A549 (cell line): ENCODE measurements at regions not wholly inside any gene's neighbourhood (a gene's known extent, or its start where the extent isn't known, plus 50 kb on each side); places are given as distances from the start of the nearest gene placed in this dataset.

ENCODE experiments used
- ATAC-seq, 2 experiments: fragments of 200-7000 bp in 1 of 2; fragments of >200 bp in 1 of 2; cut with Nextera tagmentation in 1 of 2; cut with Tn5 transposase in 1 of 2; 3 replicates each; pipeline versions ENCODE4 v1.8.0 to v1.9.1; 2018 to 2020; ENCODE audit warnings: mild to moderate bottlenecking in 1 of 2, moderate library complexity in 1 of 2
- CTCF ChIA-PET: fragments of 300-600 bp; sonication (Branson Sonifier 250); formaldehyde crosslinking; extraction: SDS; loops from one replicate; lab custom pipeline; 2021; ENCODE audit warnings: antibody characterized with exemption, inconsistent platforms; lab: Yijun Ruan, JAX
- POLR2A ChIA-PET: fragments of 350-600 bp; formaldehyde crosslinking; extraction: SDS; loops from one replicate; lab custom pipeline; 2021; ENCODE audit warnings: antibody characterized with exemption, inconsistent platforms; lab: Yijun Ruan, JAX
- DNase-seq, 2 experiments: peaks; one replicate each; pipeline versions ENCODE4 v3.0.0 to v3.0.0-alpha.2; 2011 to 2016; ENCODE audit warnings: low read depth in 1 of 2, low spot score in 1 of 2
- FAIRE-seq: peaks from 2 replicates; lab custom pipeline; 2011; peaks lifted over from hg19 to GRCh38; lab: Jason Lieb, UNC
- H3K27ac ChIP-seq, 2 experiments: fragments of >200 bp; sonication (Bioruptor Twin); formaldehyde crosslinking; 3 replicates each; pipeline ENCODE4 v1.5.1; 2016 to 2017
- H3K4me1 ChIP-seq: fragments of >200 bp; sonication (Bioruptor Twin); formaldehyde crosslinking; 3 replicates; pipeline ENCODE4 v1.6.1; 2016
- H3K4me2 ChIP-seq: fragments of >200 bp; sonication (Bioruptor Twin); formaldehyde crosslinking; 3 replicates; pipeline ENCODE4 v1.6.1; 2016
- H3K4me3 ChIP-seq: fragments of >200 bp; sonication (Bioruptor Twin); formaldehyde crosslinking; 3 replicates; pipeline ENCODE4 v1.5.1; 2016
- H3K9me3 ChIP-seq: fragments of >200 bp; sonication (Bioruptor Twin); formaldehyde crosslinking; 3 replicates; pipeline ENCODE4 v1.6.1; 2016
- BCL3 ChIP-seq: fragments of >200 bp; sonication (Bioruptor Twin); formaldehyde crosslinking; IDR thresholded peaks from 3 replicates; pipeline ENCODE4 v1.6.1; 2016
- CBX8 ChIP-seq: fragments of 200-600 bp; sonication (generic); IDR thresholded peaks from 2 replicates; pipeline ENCODE4 v1.6.1; 2016
- EHF ChIP-seq: fragments of 250-450 bp; sonication (Bioruptor Pico); IDR thresholded peaks from 2 replicates; pipeline ENCODE4 v1.5.0; 2020; ENCODE audit warnings: mild to moderate bottlenecking
- EHMT2 ChIP-seq: fragments of 200-600 bp; sonication (generic); IDR thresholded peaks from 2 replicates; pipeline ENCODE4 v1.6.1; 2016; ENCODE audit warnings: antibody characterized with exemption, low read depth, mild to moderate bottlenecking, moderate library complexity
- FOSL2 ChIP-seq, 2 experiments: fragments of 450-650 bp in 1 of 2; fragments of >200 bp in 1 of 2; sonication (Bioruptor Twin) in 1 of 2; formaldehyde crosslinking; IDR thresholded peaks; 2 replicates each; pipeline versions ENCODE4 v1.5.0 to v1.6.1; 2016 to 2020; ENCODE audit warnings: mild to moderate bottlenecking in 1 of 2, moderate library complexity in 1 of 2
- GATA3 ChIP-seq: IDR thresholded peaks from 2 replicates; pipeline ENCODE4 v1.6.1; 2012; ENCODE audit warnings: borderline replicate concordance
- HOXA7 ChIP-seq: fragments of 250-450 bp; sonication (Bioruptor Pico); IDR thresholded peaks from 2 replicates; pipeline ENCODE4 v1.5.0; 2020; ENCODE audit warnings: mild to moderate bottlenecking, moderate library complexity
- HOXB5 ChIP-seq: fragments of 250-450 bp; sonication (Bioruptor Pico); IDR thresholded peaks from 2 replicates; pipeline ENCODE4 v1.5.0; 2020; ENCODE audit warnings: mild to moderate bottlenecking, moderate library complexity
- JUNB ChIP-seq: fragments of >200 bp; sonication (Bioruptor Twin); formaldehyde crosslinking; IDR thresholded peaks from 2 replicates; pipeline ENCODE4 v1.6.1; 2016
- KDM5A ChIP-seq: fragments of 200-600 bp; sonication (generic); IDR thresholded peaks from 2 replicates; pipeline ENCODE4 v1.6.1; 2016; ENCODE audit warnings: antibody characterized with exemption, mild to moderate bottlenecking
- MAFK ChIP-seq: fragments of 450-650 bp; IDR thresholded peaks from 2 replicates; pipeline ENCODE4 v1.6.1; 2014; ENCODE audit not compliant: partially characterized antibody
- MYC ChIP-seq: IDR thresholded peaks from 2 replicates; pipeline ENCODE4 v1.6.1; 2012; ENCODE audit warnings: mild to moderate bottlenecking, inconsistent platforms, low read length, improper control_type of control experiment, borderline replicate concordance
- NFE2L2 ChIP-seq: fragments of 150-350 bp; conservative IDR thresholded peaks from 2 replicates; pipeline ENCODE4 v1.6.1; 2014; ENCODE audit warnings: low read length
- NPAS2 ChIP-seq: fragments of 250-450 bp; sonication (Bioruptor Pico); IDR thresholded peaks from 2 replicates; pipeline ENCODE4 v1.8.0; 2022; ENCODE audit warnings: mild to moderate bottlenecking, moderate library complexity, borderline replicate concordance
- NR3C1 ChIP-seq: fragments of >200 bp; sonication (Bioruptor Twin); formaldehyde crosslinking; IDR thresholded peaks from 3 replicates; pipeline ENCODE4 v1.6.1; 2017
- PHF8 ChIP-seq: fragments of 200-600 bp; sonication (generic); IDR thresholded peaks from 2 replicates; pipeline ENCODE4 v1.6.1; 2016; ENCODE audit warnings: low read depth, mild to moderate bottlenecking, antibody characterized with exemption, moderate library complexity, borderline replicate concordance
- POLR2A ChIP-seq: IDR thresholded peaks from 2 replicates; pipeline ENCODE4 v1.6.1; 2012; ENCODE audit warnings: mild to moderate bottlenecking, low read length
- REST ChIP-seq: fragments of 200-600 bp; sonication (generic); IDR thresholded peaks from 2 replicates; pipeline ENCODE4 v1.6.1; 2016; ENCODE audit warnings: antibody characterized with exemption, mild to moderate bottlenecking, moderate library complexity
- RFX5 ChIP-seq: fragments of 450-650 bp; IDR thresholded peaks from 2 replicates; pipeline ENCODE4 v1.7.1; 2014; ENCODE audit warnings: antibody characterized with exemption, mild to moderate bottlenecking, moderate library complexity
- USF2 ChIP-seq: fragments of 450-650 bp; IDR thresholded peaks from 2 replicates; pipeline ENCODE4 v1.6.1; 2014; ENCODE audit warnings: antibody characterized with exemption
- WGBS: methylation state at CpG from one replicate; pipeline ENCODE4 v1.1.6; 2017; ENCODE audit errors: missing lambda C conversion rate; 5-methylcytosine and 5-hydroxymethylcytosine counted together
- TF ChIP-seq, protein P1 (sequence below): IDR thresholded peaks from 2 replicates; pipeline ENCODE4 v1.6.1; 2012
- TF ChIP-seq, protein P2 (sequence below): fragments of 150-350 bp; IDR thresholded peaks from 2 replicates; pipeline ENCODE4 v1.6.1; 2014; ENCODE audit warnings: low read depth, mild to moderate bottlenecking, low read length

GRCh38 chr1:112165375-112165774 lies 175.9 kb upstream of the KCND3 start:
- ATAC-seq (no peak), FAIRE-seq (no peak), DNase-seq (no peak)
- ChIA-PET CTCF (no interaction called here), POLR2A (no interaction called here)
- H3K9me3 ChIP-seq, result no peaks in the 10 kb centered on the region
- H3K4me2 ChIP-seq, result no peak overlapping the region
- no peak overlapping the region for H3K27ac ChIP-seq
- no peak for TF ChIP-seq MAFK
- TF ChIP-seq JUNB, result no peak
- TF ChIP-seq NR3C1, result no peak
- no peak for TF ChIP-seq MYC
- no peak for TF ChIP-seq REST
- TF ChIP-seq POLR2A, result no peak
- no peak for TF ChIP-seq RFX5
- no peak for TF ChIP-seq KDM5A
- no peak for TF ChIP-seq BCL3
- TF ChIP-seq FOSL2 (IDR thresholded peaks at IDR 0.05), result no peak
- no peak for TF ChIP-seq FOSL2 (CRISPR knock-in tag; IDR thresholded peaks at IDR 0.05)
- TF ChIP-seq, protein P1, sequence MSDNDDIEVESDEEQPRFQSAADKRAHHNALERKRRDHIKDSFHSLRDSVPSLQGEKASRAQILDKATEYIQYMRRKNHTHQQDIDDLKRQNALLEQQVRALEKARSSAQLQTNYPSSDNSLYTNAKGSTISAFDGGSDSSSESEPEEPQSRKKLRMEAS, result no peak
- TF ChIP-seq PHF8, result no peak
- no peak for TF ChIP-seq HOXB5 (CRISPR knock-in tag)
- no peak for TF ChIP-seq USF2
- no peak for TF ChIP-seq EHMT2
- no peak for TF ChIP-seq EHF
- no peak for TF ChIP-seq CBX8
- no peak for TF ChIP-seq NPAS2 (CRISPR knock-in tag)
- 0% methylated on average over 3 of the region's 3 CpGs for WGBS
- no peak overlapping the region for H3K4me3 ChIP-seq
- no peaks in the 10 kb centered on the region for H3K4me1 ChIP-seq

DNA sequence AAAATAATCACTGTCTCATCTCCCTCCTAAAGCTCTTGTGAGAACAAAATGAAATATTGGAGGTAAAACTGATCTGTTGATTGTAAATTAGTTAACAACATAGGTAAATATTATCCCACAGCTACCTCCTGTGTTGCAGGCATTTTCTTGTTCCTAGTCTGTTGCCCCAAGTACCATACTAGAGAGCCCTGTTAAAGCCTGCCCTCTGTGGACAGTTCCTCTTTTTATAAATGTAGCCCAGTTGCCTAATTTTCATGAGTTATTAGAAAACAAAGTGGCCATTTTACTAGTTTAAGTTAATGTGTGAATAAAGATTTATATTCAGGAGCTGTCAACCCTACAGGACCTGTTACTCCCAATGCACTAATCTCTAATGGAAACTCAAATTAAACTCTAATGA lies 180.0 kb upstream of the KCND3 start:
- CTCF ChIA-PET, result interaction anchor here (1.0 kb wide), 1 partner anchor 49 kb away, joined by 6 read pairs; no protein-coding TSS in a partner anchor

More for the DNA sequence above, 180.0 kb upstream of the KCND3 start:
- DNase-seq, result no peak
- POLR2A ChIA-PET, result no interaction called here
- Histone ChIP-seq H3K9me3 (no peaks in the 10 kb centered on the region), H3K4me2 (no peak overlapping the region), H3K4me3 (no peak overlapping the region), H3K27ac (no peak overlapping the region), H3K4me1 (no peaks in the 10 kb centered on the region)
- no peak for ATAC-seq
- FAIRE-seq, result no peak
- TF ChIP-seq, protein P2, sequence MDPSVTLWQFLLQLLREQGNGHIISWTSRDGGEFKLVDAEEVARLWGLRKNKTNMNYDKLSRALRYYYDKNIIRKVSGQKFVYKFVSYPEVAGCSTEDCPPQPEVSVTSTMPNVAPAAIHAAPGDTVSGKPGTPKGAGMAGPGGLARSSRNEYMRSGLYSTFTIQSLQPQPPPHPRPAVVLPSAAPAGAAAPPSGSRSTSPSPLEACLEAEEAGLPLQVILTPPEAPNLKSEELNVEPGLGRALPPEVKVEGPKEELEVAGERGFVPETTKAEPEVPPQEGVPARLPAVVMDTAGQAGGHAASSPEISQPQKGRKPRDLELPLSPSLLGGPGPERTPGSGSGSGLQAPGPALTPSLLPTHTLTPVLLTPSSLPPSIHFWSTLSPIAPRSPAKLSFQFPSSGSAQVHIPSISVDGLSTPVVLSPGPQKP, result no peak
- TF ChIP-seq KDM5A (no peak), HOXB5 (CRISPR knock-in tag) (no peak), GATA3 (no peak), HOXA7 (CRISPR knock-in tag) (no peak), NFE2L2 (no peak)
